ENCODE measurements at regions not wholly inside any gene's neighbourhood (a gene's known extent, or its start where the extent isn't known, plus 50 kb on each side); places are given as distances from the start of the nearest gene placed in this dataset.

DNA sequence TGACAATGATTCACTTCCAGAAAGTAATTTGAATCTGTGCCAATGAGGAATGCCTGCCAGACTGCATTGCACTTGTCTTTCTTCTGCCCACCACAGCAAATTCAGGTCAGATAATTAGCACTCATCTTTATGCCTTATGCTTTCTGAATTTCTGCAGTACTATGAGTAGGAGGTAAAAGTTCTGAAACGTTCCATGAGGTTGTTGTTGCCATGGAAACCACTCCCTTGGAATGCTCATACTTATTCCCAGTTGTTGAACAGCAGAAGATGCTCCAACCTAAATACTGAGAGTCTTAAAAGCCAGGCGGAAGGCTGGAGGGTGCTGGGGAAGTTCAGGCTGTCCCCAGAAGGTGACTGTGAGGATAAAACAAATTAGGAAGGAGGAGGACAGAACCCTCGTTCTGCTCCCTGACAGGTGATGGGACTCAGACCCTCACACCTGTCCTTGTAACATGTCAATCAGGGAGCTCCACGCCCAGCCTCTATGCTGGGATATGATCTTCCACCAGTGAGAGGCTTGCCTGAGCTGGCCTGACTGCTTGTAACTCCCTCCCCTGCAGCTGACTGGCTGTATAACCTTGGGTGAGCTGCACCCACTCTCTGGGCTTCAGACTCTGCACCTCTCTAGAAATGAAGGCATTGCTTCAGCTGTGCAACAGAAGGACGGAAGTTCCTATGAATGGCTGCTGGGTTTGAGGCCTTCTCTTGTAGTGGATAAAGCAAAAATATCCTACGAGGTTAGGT lies 554.3 kb upstream of the MGMT start:
- no peak for DNase-seq

DNA sequence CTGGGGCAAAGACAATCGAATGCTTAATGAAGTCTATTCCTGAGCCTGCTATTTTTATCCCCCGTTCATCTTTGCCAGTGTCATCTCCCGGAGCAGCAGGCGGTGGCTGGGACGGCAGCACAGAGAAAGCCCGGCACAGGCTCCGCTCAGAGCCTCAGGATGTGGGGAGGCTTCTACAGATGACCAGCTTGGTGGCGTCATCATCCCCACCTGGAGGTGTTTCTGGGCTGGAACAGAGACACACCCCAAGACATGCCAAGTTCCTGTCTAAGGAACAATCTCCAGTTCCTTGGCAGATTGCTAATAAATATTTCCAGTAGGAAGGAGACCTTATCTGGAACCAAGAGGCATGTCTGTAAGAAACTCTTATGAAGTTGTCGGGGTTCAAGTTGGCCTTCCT lies 552.4 kb upstream of the MGMT start:
- no peak for DNase-seq

DNA sequence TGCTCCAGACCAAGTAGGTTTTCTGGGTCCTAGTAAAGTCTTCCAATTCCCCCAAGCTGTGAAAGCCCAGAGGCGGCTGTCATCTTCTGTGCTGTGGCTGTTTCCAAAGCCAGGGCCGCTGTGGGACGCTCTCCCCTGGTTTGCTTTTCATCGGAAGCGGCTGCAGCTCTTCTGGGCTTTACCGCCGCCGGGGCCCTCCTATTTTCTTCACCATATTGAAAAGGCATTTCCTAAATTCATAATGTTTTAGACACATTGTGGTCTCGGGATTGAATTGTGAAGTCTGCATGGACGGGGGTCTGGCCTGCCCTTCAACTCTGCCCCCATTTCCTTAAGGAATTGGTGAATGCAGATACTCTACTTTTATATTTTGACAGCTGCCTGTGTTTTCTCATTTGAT lies 551.4 kb upstream of the MGMT start:
- no peak for DNase-seq

DNA sequence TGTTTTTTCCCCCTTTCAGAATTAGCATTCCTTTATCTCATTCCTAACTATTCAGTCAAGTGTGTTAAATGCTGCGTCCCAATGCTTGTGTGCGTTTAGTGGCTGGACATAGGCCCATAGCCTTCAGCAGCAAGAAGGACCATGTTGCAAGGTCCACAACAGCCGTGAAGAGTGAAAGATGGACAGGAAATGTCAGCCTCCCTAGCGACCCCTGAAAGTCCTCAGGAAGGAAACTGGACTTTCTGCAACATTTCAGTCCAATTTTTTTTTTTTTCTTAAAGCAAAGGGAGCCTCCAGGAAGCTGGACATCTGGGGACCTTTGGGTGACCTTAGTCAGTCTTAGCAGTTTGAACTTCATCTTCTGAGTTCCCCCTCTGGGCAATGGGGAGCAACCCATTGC lies 550.7 kb upstream of the MGMT start:
- DNase-seq, result no peak

DNA sequence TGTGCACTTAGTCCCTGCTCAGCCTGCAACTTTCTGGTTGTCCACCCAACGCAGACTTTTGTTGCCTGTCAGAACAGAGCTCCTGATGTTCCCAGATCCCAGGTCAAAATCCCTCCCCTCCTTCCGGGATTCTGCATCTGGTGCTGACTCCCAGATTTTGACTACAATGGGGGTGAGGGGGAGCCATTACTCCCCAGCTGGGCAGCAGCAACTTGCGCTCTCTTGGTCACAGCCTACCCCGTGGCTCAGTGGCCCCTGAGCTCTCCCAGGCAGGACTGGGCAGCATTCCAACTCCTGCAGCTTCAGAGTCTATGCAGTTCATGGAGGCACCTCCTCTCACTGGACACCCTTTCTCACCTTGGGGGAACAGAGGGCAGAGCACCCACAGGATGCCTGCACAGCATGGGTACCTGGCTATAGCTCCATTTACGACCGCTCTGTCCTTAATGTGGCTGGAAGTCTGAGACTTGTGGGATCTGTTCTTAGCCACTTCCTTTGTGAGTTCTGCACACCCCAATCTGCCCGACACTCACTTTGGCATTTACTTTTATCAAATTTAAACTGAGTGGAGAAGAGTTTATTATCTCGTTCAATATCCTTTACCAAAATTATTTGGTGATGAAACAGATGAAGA lies 545.5 kb upstream of the MGMT start:
- DNase-seq, result no peak

DNA sequence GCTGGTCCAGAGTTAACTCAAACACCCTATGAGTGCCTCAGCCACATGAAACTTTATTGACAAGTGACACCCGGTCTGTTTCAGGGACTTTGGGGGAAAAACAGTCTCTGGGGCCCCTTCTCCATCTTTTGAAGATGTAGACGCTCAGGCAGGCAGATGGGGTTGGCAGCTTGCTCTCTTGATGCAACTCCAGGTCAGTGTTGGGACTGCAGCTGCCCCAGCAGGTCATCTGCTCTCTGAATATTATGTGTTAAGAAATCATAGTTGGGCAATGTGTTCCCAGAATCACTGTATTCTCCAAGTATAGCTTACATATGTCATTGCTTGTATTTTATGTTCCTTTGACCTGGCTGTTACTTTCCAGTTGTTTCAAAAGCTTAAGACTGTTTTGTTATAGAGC lies 544.9 kb upstream of the MGMT start:
- DNase-seq, result peak in 1 of 2 experiments; percentile 3

DNA sequence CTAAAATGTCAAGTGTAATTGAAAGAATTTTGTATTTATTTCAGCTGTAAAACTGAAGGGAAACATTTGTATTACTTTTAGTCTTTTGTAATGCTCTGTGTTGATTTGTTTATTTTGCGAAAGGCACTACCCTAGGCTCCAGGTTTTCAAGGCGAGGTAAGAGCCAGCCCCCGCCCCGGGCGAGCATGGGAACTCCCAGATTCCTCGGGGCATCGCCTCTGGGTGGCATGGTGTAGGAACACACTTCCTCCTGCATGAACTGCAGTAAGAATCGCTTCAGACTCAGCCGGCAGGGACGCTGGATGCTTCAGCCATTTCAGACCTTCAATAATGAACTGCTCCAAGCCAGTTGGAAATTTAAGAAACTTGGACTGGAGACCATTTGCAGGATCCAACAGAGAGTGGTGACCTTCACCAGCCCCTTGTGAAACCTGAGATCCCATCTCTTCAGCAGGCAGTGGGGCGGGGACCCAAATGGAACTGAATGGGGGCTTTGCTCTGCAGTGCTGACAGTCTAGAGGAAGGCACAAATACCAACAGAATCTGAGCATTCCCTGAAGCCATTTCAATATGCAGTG lies 544.3 kb upstream of the MGMT start:
- DNase-seq, result no peak

DNA sequence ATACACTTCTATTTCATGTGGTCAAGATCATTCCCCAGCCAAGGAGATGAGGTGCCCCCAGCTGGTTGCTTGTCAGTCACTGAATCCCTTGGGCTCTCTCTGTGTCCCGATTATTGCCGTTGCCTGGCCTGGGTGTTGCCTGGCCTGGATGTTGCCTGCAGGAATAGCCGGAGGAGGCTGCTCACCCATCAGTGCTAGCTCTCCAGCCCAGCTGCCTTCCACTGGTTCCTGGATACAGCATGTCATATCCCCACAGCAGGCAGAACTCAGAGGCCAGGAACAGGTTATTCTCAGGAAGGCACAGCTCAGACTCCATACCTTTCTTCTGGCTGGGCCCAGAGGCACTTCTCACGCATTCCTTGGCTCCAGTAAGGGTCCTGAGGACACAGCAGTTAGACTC lies 542.1 kb upstream of the MGMT start:
- DNase-seq, result no peak

DNA sequence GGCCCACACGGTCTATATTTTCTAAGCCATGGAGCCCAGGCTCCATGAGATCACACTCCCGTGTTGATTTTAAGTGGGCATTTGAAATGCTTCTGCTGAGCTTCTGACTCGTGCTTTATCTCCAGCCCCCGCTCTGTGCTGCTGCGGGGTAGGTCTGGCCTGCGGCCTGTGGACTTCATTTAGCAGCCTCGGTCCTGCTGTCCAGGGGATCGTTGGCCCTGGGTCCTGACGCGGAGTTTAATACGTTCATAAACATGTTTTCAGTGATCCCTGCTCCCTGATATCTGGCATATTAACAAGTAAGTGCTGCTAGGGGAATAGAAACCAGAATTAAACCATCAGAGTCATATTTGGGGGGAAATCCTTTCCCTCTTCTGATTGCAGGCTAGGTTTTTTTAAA lies 540.3 kb upstream of the MGMT start:
- no peak for DNase-seq

DNA sequence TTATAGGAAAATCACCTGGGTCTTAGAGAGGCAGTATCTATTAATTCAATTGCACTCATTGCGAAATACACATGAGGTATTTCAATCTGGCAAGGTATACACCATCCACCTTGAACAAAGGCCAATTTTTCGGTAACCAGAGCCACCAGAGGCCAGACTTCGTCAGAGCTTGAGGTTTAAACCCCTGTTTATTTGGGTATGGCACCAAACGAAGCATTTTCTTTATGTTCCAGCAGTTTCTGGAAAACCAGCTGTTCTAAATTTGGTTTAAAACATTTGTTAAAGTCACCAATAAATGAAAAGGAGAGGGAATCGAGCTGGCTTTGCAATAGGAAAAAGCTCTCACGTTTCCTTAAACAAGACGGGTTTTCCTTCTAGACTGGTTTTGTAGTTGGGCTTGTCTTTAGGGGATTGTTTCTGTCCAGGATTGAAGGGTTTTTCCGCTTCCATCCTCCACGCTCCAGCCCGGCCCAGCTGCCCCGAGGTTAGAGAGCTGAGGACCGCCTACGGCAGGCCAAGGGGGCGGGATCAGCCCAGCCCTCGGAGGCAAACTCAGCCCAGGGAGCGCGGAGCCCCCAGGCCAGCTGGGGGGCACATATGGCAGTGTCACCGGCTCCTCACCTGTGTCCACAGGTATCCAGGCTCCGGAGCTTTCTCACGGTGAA lies 539.4 kb upstream of the MGMT start:
- DNase-seq, result no peak

DNA sequence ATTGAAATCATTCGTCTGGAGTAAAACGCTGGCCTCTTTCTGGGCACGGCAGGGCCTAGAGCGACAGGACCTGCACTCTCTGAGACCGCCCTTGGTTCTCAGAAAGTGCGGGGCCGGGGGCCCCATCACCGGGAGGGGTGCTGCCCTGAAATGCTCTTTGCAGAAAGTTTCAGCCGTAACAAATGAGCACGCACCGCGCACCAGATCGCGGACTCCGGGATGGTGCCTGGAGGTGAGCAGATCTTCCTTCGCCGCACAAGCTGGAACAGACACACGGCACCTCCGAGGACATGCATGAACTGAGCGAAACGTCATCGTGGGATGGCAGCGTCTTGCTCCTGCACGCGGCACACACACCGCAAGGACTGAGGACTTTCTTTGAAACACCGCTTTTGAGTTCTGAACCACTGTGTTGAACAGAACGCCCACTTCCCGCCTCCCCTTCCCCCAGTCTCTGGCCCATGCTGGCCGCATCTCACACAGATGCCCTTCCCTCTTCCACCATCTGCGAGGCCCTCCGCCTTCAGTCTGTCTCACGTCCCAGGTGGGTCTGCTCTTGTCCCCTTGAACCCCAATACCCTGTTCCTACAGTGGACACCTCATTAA lies 538.7 kb upstream of the MGMT start:
- no peak for DNase-seq

DNA sequence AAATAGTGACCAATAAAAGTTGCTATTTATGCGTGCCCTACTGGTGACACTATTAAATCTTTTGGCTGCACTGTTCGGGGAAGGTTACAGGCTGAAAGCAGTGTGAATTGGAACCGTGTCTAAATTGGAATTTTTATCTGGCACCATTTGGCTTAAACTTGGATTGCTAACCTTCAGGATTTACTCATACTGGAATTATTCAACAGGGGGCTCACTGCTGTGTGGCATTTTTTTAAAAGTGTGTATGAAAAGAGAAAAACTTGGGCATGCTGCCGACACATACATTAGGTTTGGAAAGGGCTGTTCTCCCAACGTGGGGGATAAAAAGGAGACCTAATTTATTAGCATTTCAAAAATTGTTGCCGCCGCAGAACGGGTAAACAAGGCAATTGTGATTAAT lies 537.9 kb upstream of the MGMT start:
- DNase-seq, result no peak

DNA sequence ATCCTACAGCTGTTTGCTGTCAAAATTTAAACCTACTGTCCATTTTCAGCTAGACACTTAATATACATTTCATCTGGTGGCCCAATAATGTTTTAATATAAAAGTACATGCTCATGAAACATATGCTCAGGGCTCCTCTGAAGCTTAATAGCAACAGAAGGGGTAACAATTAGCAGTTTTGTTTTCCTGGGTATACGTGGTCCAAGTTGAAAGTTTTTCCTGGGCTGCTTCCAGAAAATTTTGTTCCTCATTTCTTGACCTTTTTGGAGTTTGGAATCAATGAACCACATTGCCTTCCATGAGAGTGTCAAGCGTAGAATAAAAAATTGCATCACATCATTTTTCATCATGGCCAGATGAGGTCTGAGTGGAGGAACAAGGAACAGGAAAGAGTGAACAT lies 537.3 kb upstream of the MGMT start:
- no peak for DNase-seq

DNA sequence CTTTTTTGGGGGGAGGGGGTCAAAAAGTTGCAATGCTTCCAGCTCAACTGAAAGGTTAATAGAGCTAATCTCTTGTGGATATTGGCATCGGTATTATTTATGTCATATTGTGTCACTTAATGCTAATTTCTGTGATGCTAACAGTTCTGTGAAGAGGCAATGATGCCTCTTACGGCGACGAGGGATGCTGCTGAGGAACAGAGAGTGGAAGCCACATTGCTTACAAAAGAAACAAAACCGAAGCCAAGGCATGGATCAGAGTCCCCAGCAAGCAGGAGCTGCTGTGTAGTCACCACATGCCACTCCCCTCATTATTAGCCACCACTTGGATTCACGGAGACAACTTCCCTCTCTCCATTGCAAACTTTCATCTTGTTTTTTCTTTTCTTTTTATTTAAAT lies 536.5 kb upstream of the MGMT start:
- no peak for DNase-seq

DNA sequence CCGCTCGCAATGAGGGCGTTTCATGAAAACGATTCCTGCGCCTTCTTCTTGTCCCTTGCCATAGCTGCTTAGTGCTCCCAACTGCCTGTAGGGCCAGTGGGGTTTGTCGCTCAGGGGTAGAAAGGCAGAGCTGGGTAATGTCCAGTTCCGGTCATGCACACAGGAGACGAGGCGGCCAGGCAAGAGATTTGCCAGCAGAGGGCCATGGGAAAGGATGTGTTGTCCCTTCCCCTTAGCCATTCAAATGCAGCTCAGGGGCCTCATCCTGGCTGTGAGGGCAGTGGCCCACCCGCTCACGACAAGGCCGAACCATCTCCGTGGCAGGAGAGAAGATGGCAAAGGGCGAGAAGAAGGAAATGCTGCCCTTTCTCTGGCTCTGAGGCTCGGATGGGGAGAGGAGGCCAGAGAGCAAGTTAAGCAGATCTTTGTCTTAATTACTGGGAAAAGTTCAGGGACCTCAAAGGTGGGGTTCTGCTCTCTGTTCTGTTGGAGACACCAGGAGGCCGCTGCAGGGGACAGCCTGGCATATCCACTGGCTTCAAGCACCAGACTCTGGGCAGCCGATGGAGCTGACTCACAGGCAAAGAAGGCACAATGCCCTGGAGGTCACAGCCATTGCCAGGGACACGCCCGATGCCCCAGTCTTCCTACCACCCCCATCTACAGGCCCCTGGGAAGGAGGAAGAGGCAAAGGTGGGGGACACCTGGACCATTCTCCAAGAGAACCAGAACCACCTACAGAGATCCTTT lies 534.8 kb upstream of the MGMT start:
- DNase-seq, result no peak

DNA sequence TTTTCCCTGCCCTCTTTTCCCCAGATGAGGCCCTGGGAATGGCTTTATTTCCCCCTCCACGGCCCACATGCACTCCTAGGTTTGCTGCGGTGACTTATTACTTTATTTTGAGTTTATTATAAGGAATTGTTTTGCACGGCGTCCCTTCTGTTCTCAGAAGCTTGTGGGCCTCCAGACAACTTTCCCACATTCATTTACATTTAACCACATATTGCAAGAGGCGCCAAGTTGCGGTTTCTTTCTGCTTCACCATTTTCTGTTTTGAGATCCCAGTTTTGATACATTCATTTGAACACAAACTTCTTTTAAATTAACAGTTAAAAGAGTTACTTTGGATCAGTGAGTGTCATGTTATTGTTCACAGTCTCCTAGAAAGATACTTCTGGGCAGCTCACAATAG lies 532.5 kb upstream of the MGMT start:
- DNase-seq, result no peak

DNA sequence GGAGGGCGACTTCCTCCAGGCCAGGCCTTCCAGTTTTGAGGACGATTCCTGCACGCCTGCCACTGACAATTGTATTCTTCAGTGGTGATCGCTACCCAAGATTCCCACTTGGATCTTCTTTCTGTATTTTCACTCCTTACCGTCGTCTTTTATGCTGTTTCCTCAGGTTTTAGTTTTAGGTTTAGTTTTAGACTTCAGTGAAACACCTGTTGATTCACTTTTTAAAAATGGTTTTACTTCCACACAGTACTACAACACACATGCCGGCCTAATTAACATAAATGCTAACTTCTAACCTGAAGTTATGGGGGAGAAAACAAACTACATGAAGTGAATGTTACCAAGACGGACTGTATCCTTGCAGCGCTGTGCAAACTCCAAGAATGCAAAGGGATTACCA lies 530.6 kb upstream of the MGMT start:
- DNase-seq, result no peak

DNA sequence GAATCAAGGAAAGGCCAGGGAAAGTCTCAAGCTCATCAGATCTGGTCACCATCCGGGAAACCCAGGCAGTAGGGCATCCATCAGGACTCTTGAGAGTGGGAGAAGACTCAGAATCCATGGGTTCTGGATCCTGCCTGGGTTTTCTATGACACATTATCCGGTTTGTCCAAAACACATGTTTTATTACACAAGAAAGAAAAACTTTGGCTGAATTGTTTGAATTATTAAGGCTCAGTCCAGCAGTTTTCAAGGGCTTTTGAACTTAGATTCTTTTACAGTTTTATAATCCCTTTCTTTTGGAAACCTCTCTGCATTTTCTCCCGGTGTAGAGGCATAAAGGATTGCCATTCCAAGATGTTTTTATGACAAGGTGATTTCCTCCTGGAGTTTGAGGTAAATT lies 528.5 kb upstream of the MGMT start:
- no peak for DNase-seq

DNA sequence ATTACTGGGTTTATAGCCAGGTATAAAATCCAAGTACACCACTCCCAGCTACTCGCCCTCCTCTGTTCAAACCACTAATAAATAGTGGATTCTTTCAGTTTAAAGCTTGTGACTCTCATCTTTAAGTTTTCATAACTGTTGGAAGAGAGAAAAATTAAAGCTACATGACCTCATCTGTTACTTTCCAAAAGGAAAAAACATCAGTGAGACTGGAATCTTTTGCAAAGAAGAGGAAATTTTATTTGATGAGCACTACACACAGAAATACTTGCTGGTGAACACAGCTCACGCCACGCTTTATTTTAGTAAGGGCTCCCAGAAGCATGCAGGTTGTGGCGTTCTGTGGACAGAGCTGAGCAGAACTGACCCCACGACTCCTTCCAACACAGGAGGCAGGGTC lies 527.0 kb upstream of the MGMT start:
- no peak for DNase-seq

DNA sequence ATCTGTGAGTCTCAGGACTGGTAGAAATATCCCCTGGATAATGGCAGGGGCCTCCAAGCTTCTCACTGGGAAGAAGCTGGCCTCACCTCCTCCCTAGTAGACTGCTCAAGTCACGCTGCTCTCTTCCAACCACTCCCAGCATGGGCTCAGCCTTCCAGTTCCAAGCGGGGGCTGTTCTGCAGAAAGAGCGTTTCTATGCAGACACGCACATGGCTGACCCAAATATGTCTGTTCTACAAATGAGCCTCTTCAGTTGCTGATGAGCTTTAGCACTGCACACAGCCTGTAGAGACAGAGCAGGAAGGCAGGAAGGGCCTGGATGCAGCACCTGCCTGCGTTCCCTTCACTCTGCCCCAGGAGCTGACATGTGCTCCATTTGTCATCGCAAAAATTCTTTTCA lies 523.9 kb upstream of the MGMT start:
- no peak for DNase-seq

DNA sequence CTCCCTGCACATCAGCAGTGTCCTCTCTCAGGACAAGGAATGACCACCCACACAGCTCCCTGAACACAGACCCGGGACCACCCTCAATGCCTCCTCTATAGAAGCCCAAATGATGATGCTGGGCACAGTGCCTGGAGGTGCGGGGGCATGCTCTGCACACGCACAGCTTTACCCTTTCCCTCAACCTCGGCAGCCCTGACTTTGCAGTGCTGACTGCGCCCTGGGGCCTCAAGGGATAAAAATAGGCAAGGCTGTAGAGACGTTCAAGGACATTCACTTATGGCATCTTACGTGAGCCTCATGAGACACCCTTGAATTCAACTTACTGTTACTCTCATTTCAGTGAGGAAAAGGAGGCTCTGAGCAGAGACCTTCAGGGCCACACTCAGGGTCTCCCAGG lies 521.6 kb upstream of the MGMT start:
- DNase-seq, result no peak

DNA sequence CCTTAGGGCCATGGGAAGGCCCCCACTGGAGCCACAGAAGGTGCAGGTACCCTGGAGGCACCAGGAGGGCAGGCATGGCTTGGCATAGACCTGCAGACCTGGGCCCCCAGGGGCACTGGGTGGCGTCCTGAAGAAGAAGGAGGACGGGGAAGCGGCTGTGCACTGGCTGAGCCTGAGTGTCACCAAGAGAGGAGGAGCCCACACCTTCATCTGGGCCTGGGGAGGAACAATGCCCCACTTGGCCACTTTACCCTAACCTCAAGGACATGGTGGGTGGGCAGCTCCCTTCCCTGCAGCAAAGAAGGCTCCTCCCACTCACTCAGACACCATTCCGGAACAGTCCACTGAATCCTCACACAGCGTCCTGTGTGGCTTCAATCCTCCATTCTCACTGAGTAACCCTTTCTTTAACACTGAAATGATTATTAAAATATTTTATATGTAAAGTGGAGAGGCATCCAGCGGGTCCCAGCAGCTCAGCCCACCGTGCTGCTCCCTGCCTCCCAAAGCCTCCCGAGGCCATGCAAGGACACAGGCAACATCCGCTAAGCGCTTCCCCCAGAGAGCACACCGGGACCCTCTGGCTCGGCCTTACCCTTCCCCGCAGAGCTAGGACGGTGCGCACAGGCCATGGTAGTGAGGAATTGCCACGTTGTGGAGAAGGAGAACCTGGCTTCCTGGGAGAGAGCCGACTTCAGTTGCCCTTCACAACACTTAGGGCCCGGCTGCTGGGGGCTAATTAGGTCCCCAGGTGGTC lies 516.7 kb upstream of the MGMT start:
- DNase-seq, result no peak

Data from NCI-H524 (cell line).